ENCODE measurements at regions not wholly inside any gene's neighbourhood (a gene's known extent, or its start where the extent isn't known, plus 50 kb on each side); places are given as distances from the start of the nearest gene placed in this dataset.
"Not testable (repeated sequence)": the region's sequence is repeated elsewhere in the genome, so short reads cannot be mapped to it uniquely, and the experiment has no call there.

DNA sequence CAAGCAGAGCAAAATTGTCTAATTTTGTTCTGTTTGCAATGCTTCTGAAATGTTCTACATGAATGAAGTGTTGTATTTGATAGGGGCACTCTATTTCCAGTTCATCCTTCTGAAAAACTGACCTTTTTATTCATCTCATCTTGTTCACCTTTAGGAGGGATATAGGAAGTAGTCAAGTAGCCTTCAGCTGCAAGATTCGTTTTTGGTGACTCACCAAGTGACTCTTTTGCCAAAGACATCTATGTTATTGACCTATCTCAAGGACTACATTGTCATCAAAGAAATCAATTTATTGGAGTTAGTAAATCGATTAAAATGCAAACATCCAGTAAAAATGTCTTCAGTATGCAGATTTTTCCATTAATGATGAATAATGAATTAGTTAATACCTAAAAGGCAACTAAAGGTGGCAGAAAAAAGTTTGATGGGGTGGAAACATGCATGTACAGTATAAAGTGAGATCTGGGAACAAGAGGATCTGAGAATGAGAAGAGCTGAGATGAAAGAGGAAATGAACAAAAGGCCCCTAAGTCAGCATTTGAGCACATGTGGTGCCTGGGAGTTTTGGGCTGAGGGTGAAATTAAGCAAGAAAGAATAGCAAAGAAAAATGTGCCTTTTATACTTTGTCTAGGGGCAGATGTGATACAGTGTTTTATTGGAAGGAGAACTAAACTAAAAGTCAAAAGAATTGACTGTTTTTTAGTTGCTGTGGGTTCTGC, 255.1 kb upstream of the LINC00305 start:
- Mint-ChIP-seq H3K27me3 (no peaks in the 10 kb centered on the region), H3K4me3 (no peak overlapping the region), H3K9me3 (no peaks in the 10 kb centered on the region), H3K36me3 (no peaks in the 10 kb centered on the region), H3K4me1 (no peaks in the 10 kb centered on the region), H3K27ac (no peak overlapping the region)

DNA sequence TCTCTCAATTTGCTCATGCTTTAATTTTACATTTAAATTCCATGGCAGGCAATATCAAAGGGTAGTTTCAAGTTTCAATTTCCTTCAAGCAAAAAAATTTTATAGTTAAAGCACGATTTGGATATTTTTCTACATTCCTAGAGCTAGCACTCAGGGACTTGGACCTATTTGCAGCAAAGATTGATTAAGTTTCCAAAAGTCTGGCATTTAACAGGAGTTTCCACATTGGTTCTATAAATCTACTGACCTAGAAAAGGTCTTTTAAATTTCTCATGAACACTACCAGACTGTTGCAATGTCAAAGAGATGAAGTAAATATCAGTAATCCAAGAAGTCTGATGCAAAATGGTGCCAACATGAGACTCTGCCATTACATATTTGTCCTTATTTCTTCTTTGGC, 253.7 kb upstream of the LINC00305 start:
- H3K9me3 Mint-ChIP-seq, result no peaks in the 10 kb centered on the region
- no peaks in the 10 kb centered on the region for H3K4me1 Mint-ChIP-seq
- H3K4me3 Mint-ChIP-seq, result no peak overlapping the region
- H3K36me3 Mint-ChIP-seq, result no peaks in the 10 kb centered on the region
- H3K27me3 Mint-ChIP-seq, result no peaks in the 10 kb centered on the region
- no peak overlapping the region for H3K27ac Mint-ChIP-seq

- Mint-ChIP-seq H3K9me3 (no peaks in the 10 kb centered on the region), H3K27ac (no peak overlapping the region), H3K4me1 (no peaks in the 10 kb centered on the region), H3K4me3 (no peak overlapping the region), H3K27me3 (no peaks in the 10 kb centered on the region), H3K36me3 (no peaks in the 10 kb centered on the region)
Observed at GRCh38 chr18:64401268-64402060, 252.6 kb upstream of the LINC00305 start.

- no peak overlapping the region for H3K4me3 Mint-ChIP-seq
Observed at GRCh38 chr18:64399566-64399965, 250.7 kb upstream of the LINC00305 start.

DNA sequence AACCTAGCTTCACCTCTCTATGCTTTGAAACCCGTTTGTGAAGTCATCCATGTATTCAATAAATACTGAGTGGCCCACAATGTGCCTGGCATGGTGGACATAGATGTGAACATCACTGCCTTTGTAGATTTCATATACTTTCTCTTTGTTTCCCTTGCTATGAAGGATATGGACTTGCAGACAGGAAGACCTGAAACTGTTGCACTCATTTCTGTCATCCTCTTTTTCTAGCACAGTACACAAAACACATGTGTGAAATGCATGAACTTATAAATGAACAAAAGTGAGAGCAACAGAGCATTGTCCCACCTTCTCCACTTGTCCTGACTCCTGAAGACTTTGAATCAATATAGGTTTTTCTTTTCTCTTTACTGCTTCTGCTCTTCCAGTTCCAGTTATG, 249.4 kb upstream of the LINC00305 start:
- no peak overlapping the region for H3K4me3 Mint-ChIP-seq
- H3K4me1 Mint-ChIP-seq, result no peaks in the 10 kb centered on the region
- no peaks in the 10 kb centered on the region for H3K36me3 Mint-ChIP-seq
- H3K27ac Mint-ChIP-seq, result no peak overlapping the region
- H3K27me3 Mint-ChIP-seq, result no peaks in the 10 kb centered on the region
- no peaks in the 10 kb centered on the region for H3K9me3 Mint-ChIP-seq

More at GRCh38 chr18:64399566-64399965, 250.7 kb upstream of the LINC00305 start:
- Mint-ChIP-seq H3K9me3 (no peaks in the 10 kb centered on the region), H3K27ac (no peak overlapping the region), H3K4me1 (no peaks in the 10 kb centered on the region), H3K36me3 (no peaks in the 10 kb centered on the region), H3K27me3 (no peaks in the 10 kb centered on the region)

DNA sequence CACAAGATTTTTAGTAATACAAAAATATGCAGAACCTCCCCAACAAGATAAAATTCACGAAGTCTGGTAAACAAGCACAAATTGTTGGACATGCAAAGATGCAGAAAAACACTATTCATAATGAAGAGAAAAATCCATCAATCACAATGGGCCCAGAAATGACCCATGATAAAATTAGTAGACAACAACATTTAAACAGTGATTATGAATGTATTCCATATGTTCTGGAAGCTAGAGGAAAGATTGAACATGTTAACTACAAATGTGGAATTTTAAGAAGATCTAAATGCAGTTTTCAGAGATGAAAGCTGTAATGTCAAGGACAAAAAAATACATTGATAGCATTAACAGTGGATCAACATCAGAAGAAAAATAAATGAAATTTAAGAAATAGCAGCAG, 243.3 kb upstream of the LINC00305 start:
- Mint-ChIP-seq H3K36me3 (no peaks in the 10 kb centered on the region), H3K27ac (no peak overlapping the region), H3K4me1 (no peaks in the 10 kb centered on the region), H3K27me3 (no peaks in the 10 kb centered on the region), H3K4me3 (no peak overlapping the region), H3K9me3 (no peaks in the 10 kb centered on the region)

- Mint-ChIP-seq H3K9me3 (no peaks in the 10 kb centered on the region), H3K27ac (no peak overlapping the region), H3K4me3 (no peak overlapping the region), H3K36me3 (no peaks in the 10 kb centered on the region), H3K27me3 (no peaks in the 10 kb centered on the region), H3K4me1 (no peaks in the 10 kb centered on the region)
Observed at GRCh38 chr18:64384101-64384500, 235.2 kb upstream of the LINC00305 start.

DNA sequence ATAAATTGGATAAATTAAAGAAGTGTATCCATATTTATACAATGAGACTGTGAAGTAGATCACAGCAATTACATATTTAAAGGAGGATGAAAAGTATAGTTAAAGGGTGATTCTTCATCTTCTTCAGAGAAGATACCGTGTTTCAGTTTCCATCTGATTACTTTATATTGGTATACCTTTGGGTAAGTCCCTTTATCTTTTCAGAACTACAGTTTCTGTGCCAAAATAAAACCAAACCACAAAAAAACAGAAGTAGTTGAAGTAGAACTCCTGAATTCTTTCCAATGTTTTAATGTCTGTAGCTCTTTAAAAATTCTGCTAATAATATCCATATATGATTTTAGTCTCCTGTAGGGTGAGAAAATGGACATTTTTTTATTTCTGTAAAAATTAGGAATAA, 231.2 kb upstream of the LINC00305 start:
- Mint-ChIP-seq H3K4me1 (no peaks in the 10 kb centered on the region), H3K27me3 (no peaks in the 10 kb centered on the region), H3K27ac (no peak overlapping the region), H3K4me3 (no peak overlapping the region), H3K9me3 (peaks cover 12% of the 10 kb centered on the region), H3K36me3 (no peaks in the 10 kb centered on the region)

DNA sequence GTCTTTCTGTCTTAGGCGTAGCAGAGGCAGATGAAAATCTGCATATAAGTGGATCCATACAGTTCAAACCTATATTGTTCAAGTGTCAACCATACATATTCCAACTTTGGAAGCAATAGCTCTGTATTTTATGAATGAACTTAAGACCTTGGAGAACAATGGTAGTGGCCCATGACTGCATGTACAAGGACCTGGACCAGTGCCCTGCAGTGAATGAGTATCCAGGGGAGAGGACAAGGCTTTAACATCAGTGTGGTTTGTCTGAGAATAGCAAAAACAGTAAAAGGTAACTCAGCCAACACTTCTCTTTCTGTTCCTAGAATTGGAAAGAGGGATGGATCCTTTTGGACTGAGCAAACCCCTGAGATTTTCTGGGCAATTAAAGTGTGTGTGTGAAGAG, 230.8 kb upstream of the LINC00305 start:
- H3K27ac Mint-ChIP-seq, result no peak overlapping the region
- H3K36me3 Mint-ChIP-seq, result no peaks in the 10 kb centered on the region
- H3K4me1 Mint-ChIP-seq, result no peaks in the 10 kb centered on the region
- peaks cover 12% of the 10 kb centered on the region for H3K9me3 Mint-ChIP-seq
- no peak overlapping the region for H3K4me3 Mint-ChIP-seq
- no peaks in the 10 kb centered on the region for H3K27me3 Mint-ChIP-seq

- H3K36me3 Mint-ChIP-seq, result no peaks in the 10 kb centered on the region
- no peaks in the 10 kb centered on the region for H3K27me3 Mint-ChIP-seq
- H3K27ac Mint-ChIP-seq, result no peak overlapping the region
- H3K4me1 Mint-ChIP-seq, result no peaks in the 10 kb centered on the region
- peaks cover 12% of the 10 kb centered on the region for H3K9me3 Mint-ChIP-seq
- H3K4me3 Mint-ChIP-seq, result no peak overlapping the region
Observed at GRCh38 chr18:64377446-64377845, 228.6 kb upstream of the LINC00305 start.

DNA sequence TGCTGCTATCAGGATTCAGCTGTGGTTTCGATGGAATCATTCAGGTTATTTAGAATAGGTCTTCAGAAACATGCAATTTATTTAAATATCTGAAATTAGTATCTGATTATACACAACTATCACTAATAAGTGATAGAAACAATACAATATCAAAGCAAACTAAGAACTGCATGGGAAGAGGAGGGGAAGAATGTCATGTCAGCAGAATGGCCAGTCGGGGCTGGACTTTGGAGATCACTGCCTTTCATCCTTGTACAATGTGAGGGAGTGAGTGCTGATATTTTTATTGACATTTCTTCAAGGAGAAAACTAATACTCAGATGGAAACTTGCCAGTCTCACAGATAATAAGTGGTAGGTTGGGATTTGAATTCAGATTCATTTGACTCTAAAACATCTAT, 224.0 kb upstream of the LINC00305 start:
- Mint-ChIP-seq H3K4me1 (no peaks in the 10 kb centered on the region), H3K4me3 (no peak overlapping the region), H3K9me3 (peaks cover 6% of the 10 kb centered on the region), H3K27me3 (no peaks in the 10 kb centered on the region), H3K36me3 (no peaks in the 10 kb centered on the region), H3K27ac (no peak overlapping the region)

DNA sequence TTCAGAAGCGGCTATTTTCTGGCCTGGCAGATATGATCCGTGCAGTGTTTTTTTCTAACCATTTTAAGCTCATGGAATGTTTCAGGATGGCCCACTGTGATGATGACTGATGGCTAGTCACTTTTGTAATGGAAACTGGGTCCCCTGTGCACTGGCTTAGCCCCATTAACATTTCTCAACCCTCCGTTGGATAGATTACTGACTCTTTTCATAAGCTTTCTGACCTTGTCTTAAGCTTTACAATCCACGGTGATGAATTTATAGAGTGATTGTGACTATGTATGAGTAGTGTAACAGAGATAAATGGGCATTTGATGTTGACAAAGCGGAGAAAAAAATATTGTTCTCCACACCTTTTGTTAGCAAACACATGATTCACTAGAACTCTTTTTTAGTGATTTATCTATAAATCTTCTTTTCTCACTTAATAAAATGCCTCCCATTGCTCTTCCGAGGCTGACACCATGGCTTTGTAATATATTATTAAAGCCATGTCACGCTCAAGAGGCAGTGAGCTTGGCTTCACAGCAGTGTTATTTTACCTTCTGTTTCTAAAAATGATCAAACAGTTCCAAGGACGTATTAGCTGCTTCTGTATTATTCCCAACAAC, 221.0 kb upstream of the LINC00305 start:
- H3K9me3 Mint-ChIP-seq, H3K27me3 Mint-ChIP-seq, H3K27ac Mint-ChIP-seq, H3K36me3 Mint-ChIP-seq, H3K4me3 Mint-ChIP-seq, H3K4me1 Mint-ChIP-seq: not testable (repeated sequence)

DNA sequence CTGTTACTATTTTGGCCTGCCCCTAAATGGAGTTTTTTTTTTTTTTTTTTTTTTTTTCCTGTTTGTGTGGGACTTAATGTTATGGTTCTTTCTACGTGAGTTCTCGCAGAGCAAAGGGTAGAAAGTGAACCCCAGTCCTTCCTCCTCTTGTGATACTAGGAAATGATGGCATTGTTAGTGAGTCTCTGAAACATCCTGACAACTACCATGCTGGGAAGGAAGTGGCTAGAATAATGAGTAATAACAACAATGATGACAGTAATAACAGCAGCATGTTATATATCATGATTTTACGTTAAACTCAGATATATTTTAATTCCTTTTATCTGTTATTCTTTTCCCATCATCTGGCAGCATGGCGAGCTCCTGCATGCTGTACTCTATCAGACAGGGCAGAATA, 216.2 kb upstream of the LINC00305 start:
- Mint-ChIP-seq H3K27ac (no peak overlapping the region), H3K9me3 (peaks cover 13% of the 10 kb centered on the region), H3K27me3 (no peaks in the 10 kb centered on the region), H3K4me3 (no peak overlapping the region), H3K4me1 (no peaks in the 10 kb centered on the region), H3K36me3 (no peaks in the 10 kb centered on the region)

- H3K4me3 Mint-ChIP-seq, result no peak overlapping the region
- H3K9me3 Mint-ChIP-seq, result no peaks in the 10 kb centered on the region
- no peaks in the 10 kb centered on the region for H3K36me3 Mint-ChIP-seq
- no peaks in the 10 kb centered on the region for H3K4me1 Mint-ChIP-seq
- H3K27me3 Mint-ChIP-seq, result peaks cover 1% of the 10 kb centered on the region
- no peak overlapping the region for H3K27ac Mint-ChIP-seq
Observed at GRCh38 chr18:64337673-64338072, 188.8 kb upstream of the LINC00305 start.

- Mint-ChIP-seq H3K27ac (no peak overlapping the region), H3K9me3 (no peaks in the 10 kb centered on the region), H3K36me3 (no peaks in the 10 kb centered on the region), H3K4me3 (no peak overlapping the region), H3K4me1 (no peaks in the 10 kb centered on the region), H3K27me3 (peaks cover 1% of the 10 kb centered on the region)
Observed at GRCh38 chr18:64337018-64337417, 188.1 kb upstream of the LINC00305 start.

GRCh38 chr18:64334748-64335147, 185.9 kb upstream of the LINC00305 start:
- no peaks in the 10 kb centered on the region for H3K9me3 Mint-ChIP-seq
- H3K36me3 Mint-ChIP-seq, result no peaks in the 10 kb centered on the region
- no peak overlapping the region for H3K27ac Mint-ChIP-seq
- H3K4me3 Mint-ChIP-seq, result no peak overlapping the region
- H3K27me3 Mint-ChIP-seq, result peaks cover 1% of the 10 kb centered on the region
- H3K4me1 Mint-ChIP-seq, result no peaks in the 10 kb centered on the region
